ENCODE measurements at regions not wholly inside any gene's neighbourhood (a gene's known extent, or its start where the extent isn't known, plus 50 kb on each side); places are given as distances from the start of the nearest gene placed in this dataset.

DNA sequence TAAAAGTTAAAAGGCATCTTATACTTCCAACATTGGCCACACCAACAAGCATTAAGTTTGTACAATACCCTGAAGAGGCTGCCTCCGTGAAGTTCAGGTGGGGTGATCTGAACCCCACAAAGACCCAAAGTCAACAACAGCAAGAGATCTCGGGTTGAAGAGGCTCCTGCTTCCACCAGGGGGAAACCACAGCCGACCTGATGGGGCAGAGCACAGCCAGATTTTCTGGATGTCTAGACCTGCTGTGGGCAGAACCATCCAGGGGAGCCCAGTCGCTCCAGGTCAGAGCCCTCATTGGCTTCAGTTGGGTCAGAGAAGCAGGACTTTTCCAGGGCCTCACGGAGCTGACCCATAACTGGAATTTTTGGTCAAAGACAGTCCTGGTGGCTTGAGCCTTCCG lies 66.5 kb upstream of the ACKR3 start:
- Histone ChIP-seq H3K9me3 (ENCODE audit: control insufficient read depth, insufficient read depth, low read length) (peaks cover 4% of the 10 kb centered on the region), H3K4me3 (ENCODE audit: low read depth, low read length) (no peak overlapping the region), H3K27ac (ENCODE audit: low read depth, low read length) (no peak overlapping the region), H3K27me3 (ENCODE audit: control insufficient read depth, insufficient read depth, low read length) (peaks cover 7% of the 10 kb centered on the region)
- TF ChIP-seq, protein P1, sequence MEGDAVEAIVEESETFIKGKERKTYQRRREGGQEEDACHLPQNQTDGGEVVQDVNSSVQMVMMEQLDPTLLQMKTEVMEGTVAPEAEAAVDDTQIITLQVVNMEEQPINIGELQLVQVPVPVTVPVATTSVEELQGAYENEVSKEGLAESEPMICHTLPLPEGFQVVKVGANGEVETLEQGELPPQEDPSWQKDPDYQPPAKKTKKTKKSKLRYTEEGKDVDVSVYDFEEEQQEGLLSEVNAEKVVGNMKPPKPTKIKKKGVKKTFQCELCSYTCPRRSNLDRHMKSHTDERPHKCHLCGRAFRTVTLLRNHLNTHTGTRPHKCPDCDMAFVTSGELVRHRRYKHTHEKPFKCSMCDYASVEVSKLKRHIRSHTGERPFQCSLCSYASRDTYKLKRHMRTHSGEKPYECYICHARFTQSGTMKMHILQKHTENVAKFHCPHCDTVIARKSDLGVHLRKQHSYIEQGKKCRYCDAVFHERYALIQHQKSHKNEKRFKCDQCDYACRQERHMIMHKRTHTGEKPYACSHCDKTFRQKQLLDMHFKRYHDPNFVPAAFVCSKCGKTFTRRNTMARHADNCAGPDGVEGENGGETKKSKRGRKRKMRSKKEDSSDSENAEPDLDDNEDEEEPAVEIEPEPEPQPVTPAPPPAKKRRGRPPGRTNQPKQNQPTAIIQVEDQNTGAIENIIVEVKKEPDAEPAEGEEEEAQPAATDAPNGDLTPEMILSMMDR (IDR thresholded peaks at IDR 0.05; ENCODE audit: low read depth, low read length), result 0 out of 2 replicates have a peak, but pooled peaks have one; percentile 8
- DNase-seq (ENCODE audit: low read depth, low spot score), result no peak
- ChIA-PET POLR2A (no interaction called here), CTCF (no interaction called here)

DNA sequence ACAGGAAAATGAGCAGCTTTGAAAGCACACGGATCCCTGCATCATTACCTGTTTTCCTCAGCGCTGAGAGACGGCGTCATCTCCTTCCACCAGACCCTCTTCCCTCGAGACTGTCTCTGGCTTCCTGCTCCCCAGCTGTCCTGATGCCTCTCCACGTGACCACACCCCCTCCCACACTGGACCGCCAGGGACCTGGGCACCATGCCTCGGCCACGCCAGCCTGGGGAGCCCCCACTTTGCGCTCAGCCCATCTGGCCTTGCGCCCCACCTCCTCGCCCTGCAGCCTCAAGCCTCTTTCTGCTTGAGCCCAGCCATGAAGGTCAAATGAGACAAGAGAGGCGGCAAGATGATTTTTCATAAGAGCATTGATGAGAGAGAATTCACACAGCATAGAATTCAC lies 66.0 kb upstream of the ACKR3 start:
- no peak for DNase-seq (ENCODE audit: low read depth, low spot score)
- Histone ChIP-seq H3K9me3 (ENCODE audit: control insufficient read depth, insufficient read depth, low read length) (peaks cover 4% of the 10 kb centered on the region), H3K27ac (ENCODE audit: low read depth, low read length) (no peak overlapping the region), H3K27me3 (ENCODE audit: control insufficient read depth, insufficient read depth, low read length) (peaks cover 7% of the 10 kb centered on the region), H3K4me3 (ENCODE audit: low read depth, low read length) (no peak overlapping the region)
- ChIA-PET CTCF (no interaction called here), POLR2A (no interaction called here)
- TF ChIP-seq, protein P1 (IDR thresholded peaks at IDR 0.05; ENCODE audit: low read depth, low read length), result no peak

DNA sequence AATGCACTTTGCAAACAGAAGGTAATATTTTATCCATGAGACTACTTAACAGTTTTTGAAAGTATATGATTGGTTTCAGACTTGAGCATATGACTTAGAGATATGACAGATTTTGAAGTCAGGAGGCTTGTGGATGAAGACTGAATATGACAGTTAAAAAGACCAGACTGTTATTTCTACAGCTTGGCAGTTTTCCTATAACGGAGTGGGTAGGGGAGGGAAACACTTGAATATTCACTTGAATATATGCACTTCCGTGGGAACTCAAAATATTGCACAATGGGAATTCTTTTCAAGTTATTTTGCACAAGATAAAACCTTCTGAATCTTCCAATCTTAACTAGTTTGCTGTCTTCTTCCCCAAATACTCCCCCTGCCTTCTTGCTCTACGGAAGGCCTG lies 64.6 kb upstream of the ACKR3 start:
- Histone ChIP-seq H3K27ac (ENCODE audit: low read depth, low read length) (no peak overlapping the region), H3K9me3 (ENCODE audit: control insufficient read depth, insufficient read depth, low read length) (peaks cover 4% of the 10 kb centered on the region), H3K27me3 (ENCODE audit: control insufficient read depth, insufficient read depth, low read length) (peaks cover 7% of the 10 kb centered on the region), H3K4me3 (ENCODE audit: low read depth, low read length) (no peak overlapping the region)
- ChIA-PET CTCF (no interaction called here), POLR2A (no interaction called here)
- TF ChIP-seq, protein P1 (IDR thresholded peaks at IDR 0.05; ENCODE audit: low read depth, low read length), result no peak
- no peak for DNase-seq (ENCODE audit: low read depth, low spot score)

DNA sequence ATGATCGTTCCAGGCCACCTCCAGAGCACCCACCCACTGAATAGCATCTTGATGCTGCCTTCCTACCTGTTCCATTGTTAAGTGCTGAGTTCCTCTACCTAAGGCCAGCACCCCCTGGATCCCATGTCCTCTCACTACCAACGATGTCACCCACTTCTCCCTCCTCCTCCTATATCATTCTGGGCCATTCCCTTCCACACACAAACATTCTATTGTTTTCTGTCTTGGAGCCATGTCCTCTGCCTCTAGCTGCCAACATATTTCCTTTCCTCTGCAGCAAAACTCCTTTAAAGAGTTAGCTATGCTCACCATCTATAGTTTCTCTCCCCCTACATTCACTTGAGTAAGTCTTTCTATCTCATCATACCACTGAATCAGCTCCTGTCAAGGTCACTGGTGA lies 64.0 kb upstream of the ACKR3 start:
- TF ChIP-seq, protein P1 (IDR thresholded peaks at IDR 0.05; ENCODE audit: low read depth, low read length), result no peak

DNA sequence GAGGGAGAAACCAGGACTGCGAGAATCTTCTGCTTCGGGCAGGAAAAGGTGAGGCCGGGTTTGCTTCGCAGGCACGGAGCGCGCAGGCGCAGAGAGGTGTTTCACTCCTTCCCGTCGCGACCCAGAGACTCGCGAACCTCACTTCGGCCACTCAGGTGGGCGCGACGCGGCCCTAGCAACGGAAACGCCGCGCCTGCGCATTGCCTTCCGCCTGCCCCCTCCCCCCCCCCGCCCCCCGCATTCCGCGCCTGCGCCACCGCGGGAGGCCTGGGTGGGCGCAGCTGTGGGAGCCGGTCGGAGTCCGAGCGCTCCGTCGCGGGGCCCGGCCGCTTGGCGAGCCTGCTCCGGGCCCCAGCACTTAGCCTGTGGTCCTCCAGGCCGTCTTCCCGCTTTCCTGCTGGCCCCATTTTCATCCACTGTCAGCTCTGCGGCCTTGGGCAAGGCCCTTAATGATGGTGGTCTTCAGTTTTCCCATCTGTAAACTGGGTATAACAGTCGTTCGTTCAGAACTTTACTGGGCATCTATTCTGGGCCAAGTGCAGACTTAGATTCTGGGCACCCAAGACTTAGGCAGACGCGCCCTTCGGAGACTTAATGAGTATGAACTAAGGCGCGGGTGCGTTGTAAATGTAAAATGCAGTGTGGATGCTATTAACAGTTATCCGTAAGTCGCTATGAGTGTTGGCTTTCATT lies 62.1 kb upstream of the ACKR3 start:
- H3K9me3 ChIP-seq (ENCODE audit: control insufficient read depth, insufficient read depth, low read length), result peaks cover 4% of the 10 kb centered on the region
- peaks cover 10% of the 10 kb centered on the region for H3K27me3 ChIP-seq (ENCODE audit: control insufficient read depth, insufficient read depth, low read length)
- DNase-seq (ENCODE audit: low read depth, low spot score), result no peak
- H3K4me3 ChIP-seq (ENCODE audit: low read depth, low read length), result no peak overlapping the region
- TF ChIP-seq, protein P1 (IDR thresholded peaks at IDR 0.05; ENCODE audit: low read depth, low read length), result no peak
- H3K27ac ChIP-seq (ENCODE audit: low read depth, low read length), result no peak overlapping the region
- CTCF ChIA-PET, result no interaction called here
- POLR2A ChIA-PET, result no interaction called here

More for the DNA sequence above, 64.0 kb upstream of the ACKR3 start:
- H3K4me3 ChIP-seq (ENCODE audit: low read depth, low read length), result no peak overlapping the region
- peaks cover 7% of the 10 kb centered on the region for H3K27me3 ChIP-seq (ENCODE audit: control insufficient read depth, insufficient read depth, low read length)
- H3K27ac ChIP-seq (ENCODE audit: low read depth, low read length), result no peak overlapping the region
- ChIA-PET POLR2A (no interaction called here), CTCF (no interaction called here)
- DNase-seq (ENCODE audit: low read depth, low spot score), result no peak
- H3K9me3 ChIP-seq (ENCODE audit: control insufficient read depth, insufficient read depth, low read length), result peaks cover 4% of the 10 kb centered on the region

Measured in AG04450 (cell line).